ENCODE measurements at regions not wholly inside any gene's neighbourhood (a gene's known extent, or its start where the extent isn't known, plus 50 kb on each side); places are given as distances from the start of the nearest gene placed in this dataset.
"Not testable (repeated sequence)": the region's sequence is repeated elsewhere in the genome, so short reads cannot be mapped to it uniquely, and the experiment has no call there.

DNA sequence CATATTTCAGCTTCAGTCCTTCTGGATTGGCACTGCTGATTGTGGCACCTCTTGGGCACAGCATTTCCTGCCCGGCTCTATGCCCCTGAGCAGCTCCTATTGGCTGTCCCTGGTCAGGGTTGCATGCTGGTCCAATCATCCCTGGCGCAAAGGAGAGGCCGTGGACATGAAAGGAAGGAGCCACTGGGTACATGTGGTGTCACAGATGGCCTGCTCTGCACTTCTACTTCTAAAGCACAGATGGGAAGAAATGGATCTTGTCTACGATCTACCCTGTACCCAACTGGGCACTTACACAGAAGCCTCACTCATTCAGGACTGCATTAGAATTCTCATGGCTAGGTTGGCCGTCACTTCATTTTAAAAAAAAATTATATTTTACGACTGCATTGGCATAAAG, 232.5 kb downstream of the SHQ1 start:
- no peak overlapping the region for H3K4me3 ChIP-seq (ENCODE audit: low read depth, low read length)
- TF ChIP-seq MYC (IDR thresholded peaks at IDR 0.05; ENCODE audit: low read depth, low read length) = no peak
- TF ChIP-seq, protein P1, sequence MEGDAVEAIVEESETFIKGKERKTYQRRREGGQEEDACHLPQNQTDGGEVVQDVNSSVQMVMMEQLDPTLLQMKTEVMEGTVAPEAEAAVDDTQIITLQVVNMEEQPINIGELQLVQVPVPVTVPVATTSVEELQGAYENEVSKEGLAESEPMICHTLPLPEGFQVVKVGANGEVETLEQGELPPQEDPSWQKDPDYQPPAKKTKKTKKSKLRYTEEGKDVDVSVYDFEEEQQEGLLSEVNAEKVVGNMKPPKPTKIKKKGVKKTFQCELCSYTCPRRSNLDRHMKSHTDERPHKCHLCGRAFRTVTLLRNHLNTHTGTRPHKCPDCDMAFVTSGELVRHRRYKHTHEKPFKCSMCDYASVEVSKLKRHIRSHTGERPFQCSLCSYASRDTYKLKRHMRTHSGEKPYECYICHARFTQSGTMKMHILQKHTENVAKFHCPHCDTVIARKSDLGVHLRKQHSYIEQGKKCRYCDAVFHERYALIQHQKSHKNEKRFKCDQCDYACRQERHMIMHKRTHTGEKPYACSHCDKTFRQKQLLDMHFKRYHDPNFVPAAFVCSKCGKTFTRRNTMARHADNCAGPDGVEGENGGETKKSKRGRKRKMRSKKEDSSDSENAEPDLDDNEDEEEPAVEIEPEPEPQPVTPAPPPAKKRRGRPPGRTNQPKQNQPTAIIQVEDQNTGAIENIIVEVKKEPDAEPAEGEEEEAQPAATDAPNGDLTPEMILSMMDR (IDR thresholded peaks at IDR 0.05; ENCODE audit: low read depth, low read length) = no peak
- no peak for DNase-seq (ENCODE audit: low read depth)

DNA sequence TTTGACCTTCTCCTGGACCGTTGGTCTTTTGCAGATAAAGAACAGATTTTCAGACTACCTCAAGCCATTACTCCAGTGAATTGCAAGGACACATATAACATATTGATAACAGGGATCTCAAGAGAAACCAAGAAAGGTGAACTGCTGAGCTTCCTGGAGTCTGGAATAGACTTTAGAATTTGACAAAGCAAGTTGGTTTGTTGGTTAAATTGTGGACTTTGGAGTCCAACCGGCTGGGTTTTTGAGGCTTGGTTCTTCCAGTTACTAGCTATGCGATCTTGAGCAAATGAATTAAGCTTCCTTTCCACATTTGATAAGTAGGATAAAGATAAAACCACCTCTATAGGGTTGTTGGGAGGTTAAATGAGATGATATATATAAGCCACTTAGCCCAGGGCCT, 233.1 kb downstream of the SHQ1 start:
- TF ChIP-seq MYC (IDR thresholded peaks at IDR 0.05; ENCODE audit: low read depth, low read length) (no peak), POLR2A (IDR thresholded peaks at IDR 0.05; ENCODE audit: extremely low read depth, insufficient read length) (no peak)
- TF ChIP-seq, protein P1 (IDR thresholded peaks at IDR 0.05; ENCODE audit: low read depth, low read length) = no peak
- TF ChIP-seq, protein P2, sequence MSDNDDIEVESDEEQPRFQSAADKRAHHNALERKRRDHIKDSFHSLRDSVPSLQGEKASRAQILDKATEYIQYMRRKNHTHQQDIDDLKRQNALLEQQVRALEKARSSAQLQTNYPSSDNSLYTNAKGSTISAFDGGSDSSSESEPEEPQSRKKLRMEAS (IDR thresholded peaks at IDR 0.05; ENCODE audit: low read depth, low read length) = no peak
- no peak overlapping the region for H3K4me3 ChIP-seq (ENCODE audit: low read depth, low read length)
- no peak for DNase-seq (ENCODE audit: low read depth)

DNA sequence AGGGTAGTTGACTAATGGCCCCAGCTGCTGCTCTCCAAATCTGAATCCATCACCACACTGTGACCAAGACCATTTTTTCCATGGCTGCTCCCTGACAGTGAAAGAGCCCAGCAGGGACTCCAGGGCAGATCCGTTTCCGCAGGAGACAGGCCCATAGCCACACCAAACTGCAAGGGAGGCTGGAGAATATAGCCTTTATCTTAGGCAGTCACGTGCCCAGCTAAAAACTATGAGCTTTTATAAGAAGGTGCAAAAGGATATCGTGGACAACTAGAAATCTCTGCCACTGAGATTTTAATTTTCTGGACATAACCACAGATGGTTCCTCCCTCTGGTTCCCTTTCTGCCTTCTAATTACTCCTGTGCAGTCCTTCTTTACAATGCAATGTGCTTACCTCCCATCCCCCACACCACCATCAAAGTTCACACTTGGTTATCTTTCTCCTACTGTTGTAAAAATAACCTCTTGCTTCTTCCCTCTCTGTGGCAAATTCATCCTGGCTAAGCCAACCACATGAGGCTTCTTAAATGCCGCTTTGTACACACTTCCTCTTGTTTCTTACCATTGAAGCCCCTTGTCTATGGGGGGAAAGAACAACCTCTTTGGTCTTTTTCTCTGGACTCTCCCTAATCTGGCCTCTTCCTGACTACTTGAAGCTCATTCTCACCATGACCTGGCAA, 233.7 kb downstream of the SHQ1 start:
- TF ChIP-seq POLR2A (IDR thresholded peaks at IDR 0.05; ENCODE audit: extremely low read depth, insufficient read length) (no peak), MYC (IDR thresholded peaks at IDR 0.05; ENCODE audit: low read depth, low read length) (no peak)
- TF ChIP-seq, protein P2 (IDR thresholded peaks at IDR 0.05; ENCODE audit: low read depth, low read length) = no peak
- TF ChIP-seq, protein P1 (IDR thresholded peaks at IDR 0.05; ENCODE audit: low read depth, low read length) = no peak
- H3K4me3 ChIP-seq (ENCODE audit: low read depth, low read length) = no peak overlapping the region
- DNase-seq (ENCODE audit: low read depth) = peak; percentile 36

DNA sequence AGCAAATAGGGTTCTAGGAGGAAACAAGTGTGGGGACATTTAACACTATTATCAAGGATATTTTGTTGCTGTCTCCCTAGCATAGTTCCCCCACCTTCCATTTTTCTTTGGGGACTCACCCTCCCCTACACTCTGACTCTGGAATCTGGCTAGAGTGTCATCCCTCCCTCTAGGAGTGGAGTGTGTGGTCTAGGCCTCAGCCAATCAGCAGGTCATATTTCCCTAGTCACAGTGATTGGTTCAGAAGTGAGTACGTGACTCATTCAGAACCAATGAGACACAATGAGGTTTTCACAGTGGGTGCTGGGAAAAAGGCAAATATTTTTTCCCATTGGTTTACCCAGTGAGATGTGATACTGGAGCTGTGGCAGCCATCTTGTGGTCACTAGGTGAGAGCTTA, 234.4 kb downstream of the SHQ1 start:
- TF ChIP-seq, protein P1 (IDR thresholded peaks at IDR 0.05; ENCODE audit: low read depth, low read length) = no peak
- TF ChIP-seq MYC (IDR thresholded peaks at IDR 0.05; ENCODE audit: low read depth, low read length) = no peak
- no peak for TF ChIP-seq POLR2A (IDR thresholded peaks at IDR 0.05; ENCODE audit: extremely low read depth, insufficient read length)
- TF ChIP-seq, protein P2 (IDR thresholded peaks at IDR 0.05; ENCODE audit: low read depth, low read length) = no peak
- DNase-seq (ENCODE audit: low read depth) = no peak

DNA sequence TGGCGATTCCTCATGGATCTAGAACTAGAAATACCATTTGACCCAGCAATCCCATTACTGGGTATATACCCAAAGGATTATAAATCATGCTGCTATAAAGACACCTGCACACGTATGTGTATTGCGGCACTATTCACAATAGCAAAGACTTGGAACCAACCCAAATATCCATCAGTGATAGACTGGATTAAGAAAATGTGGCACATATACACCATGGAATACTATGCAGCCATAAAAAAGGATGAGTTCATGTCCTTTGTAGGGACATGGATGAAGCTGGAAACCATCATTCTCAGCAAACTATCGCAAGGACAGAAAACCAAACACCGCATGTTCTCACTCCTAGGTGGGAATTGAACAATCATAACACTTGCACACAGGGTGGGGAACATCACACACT, 239.1 kb downstream of the SHQ1 start:
- not testable (repeated sequence) for DNase-seq (ENCODE audit: low read depth); H3K4me3 ChIP-seq (ENCODE audit: low read depth, low read length)

More for the DNA sequence above, 234.4 kb downstream of the SHQ1 start:
- H3K4me3 ChIP-seq (ENCODE audit: low read depth, low read length) = no peak overlapping the region

DNA sequence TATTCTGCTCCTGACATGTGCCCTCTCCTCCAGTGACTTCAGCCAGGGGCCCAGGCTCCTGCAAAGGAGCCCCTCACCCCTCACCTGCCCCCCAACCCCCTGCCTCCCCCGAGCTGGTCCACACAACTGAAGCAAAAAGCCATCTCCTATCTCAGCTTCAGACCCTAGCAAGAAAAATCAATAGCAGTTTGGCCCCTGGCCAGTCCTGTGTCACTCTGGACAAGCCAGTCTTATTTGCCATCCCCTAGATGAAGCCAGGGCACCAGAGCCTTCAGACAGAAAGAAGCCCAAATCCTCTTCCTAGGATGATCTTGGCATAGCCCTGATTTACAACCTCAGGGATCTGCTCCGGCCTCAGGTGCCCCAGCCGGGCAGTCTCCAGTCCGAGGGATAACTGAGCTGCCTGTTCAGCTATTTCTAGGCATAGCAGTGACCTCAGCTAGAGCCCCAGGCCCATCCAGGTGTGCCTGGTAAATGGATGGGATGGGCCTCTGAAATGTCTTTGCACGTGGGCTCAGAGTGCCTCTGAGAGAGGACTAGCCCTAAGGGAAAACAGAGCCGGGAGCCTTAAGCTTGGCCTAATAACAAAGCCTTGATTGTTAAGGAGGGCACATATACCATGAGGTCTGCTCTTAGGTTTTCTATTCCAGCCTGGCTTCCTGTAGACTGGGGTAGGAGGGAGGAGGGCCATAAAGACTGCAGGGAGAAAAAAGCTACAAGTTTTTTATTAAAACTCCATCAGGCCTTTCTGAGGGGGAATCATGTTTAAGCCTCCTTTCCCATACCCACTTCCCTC, 242.0 kb downstream of the SHQ1 start:
- TF ChIP-seq, protein P2 (IDR thresholded peaks at IDR 0.05; ENCODE audit: low read depth, low read length) = no peak
- TF ChIP-seq POLR2A (IDR thresholded peaks at IDR 0.05; ENCODE audit: extremely low read depth, insufficient read length) (no peak), MYC (IDR thresholded peaks at IDR 0.05; ENCODE audit: low read depth, low read length) (no peak)
- TF ChIP-seq, protein P1 (IDR thresholded peaks at IDR 0.05; ENCODE audit: low read depth, low read length) = no peak
- H3K4me3 ChIP-seq (ENCODE audit: low read depth, low read length) = no peak overlapping the region
- DNase-seq (ENCODE audit: low read depth) = no peak
